Mesothelial cell of epicardium (in vitro differentiated cells): ENCODE measurements at regions not wholly inside any gene's neighbourhood (a gene's known extent, or its start where the extent isn't known, plus 50 kb on each side); places are given as distances from the start of the nearest gene placed in this dataset.

Source experiments
- DNase-seq, 2 experiments: peaks; one replicate each; pipeline ENCODE4 v3.0.0; 2021; ENCODE audit warnings: low spot score in 2 of 2; ENCODE audit not compliant: unreplicated experiment in 2 of 2
- H3K27ac Mint-ChIP-seq: 2 replicates; pipeline ENCODE4 v1.8.0; 2021; ENCODE audit warnings: mixed read lengths
- H3K27me3 Mint-ChIP-seq: 2 replicates; pipeline ENCODE4 v1.8.0; 2021; ENCODE audit warnings: low read depth, mixed read lengths
- H3K36me3 Mint-ChIP-seq: 2 replicates; pipeline ENCODE4 v1.8.0; 2021; ENCODE audit warnings: mixed read lengths
- H3K4me1 Mint-ChIP-seq: 2 replicates; pipeline ENCODE4 v1.8.0; 2021; ENCODE audit warnings: mixed read lengths
- H3K4me3 Mint-ChIP-seq: 2 replicates; pipeline ENCODE4 v1.8.0; 2021; ENCODE audit warnings: mild to moderate bottlenecking, moderate library complexity, mixed read lengths
- H3K9me3 Mint-ChIP-seq: 2 replicates; pipeline ENCODE4 v1.8.0; 2021; ENCODE audit warnings: mixed read lengths
- TF ChIP-seq, protein P1 (sequence below): fragments of 200-600 bp; sonication (generic); IDR thresholded peaks from one replicate; pipeline ENCODE4 v1.5.0; 2021; ENCODE audit warnings: antibody characterized with exemption; ENCODE audit not compliant: unreplicated experiment

- Mint-ChIP-seq H3K9me3 (peaks cover 9% of the 10 kb centered on the region), H3K4me3 (no peak overlapping the region), H3K27ac (no peak overlapping the region), H3K36me3 (no peaks in the 10 kb centered on the region), H3K27me3 (no peaks in the 10 kb centered on the region), H3K4me1 (no peaks in the 10 kb centered on the region)
- DNase-seq, result no peak
- TF ChIP-seq, protein P1, sequence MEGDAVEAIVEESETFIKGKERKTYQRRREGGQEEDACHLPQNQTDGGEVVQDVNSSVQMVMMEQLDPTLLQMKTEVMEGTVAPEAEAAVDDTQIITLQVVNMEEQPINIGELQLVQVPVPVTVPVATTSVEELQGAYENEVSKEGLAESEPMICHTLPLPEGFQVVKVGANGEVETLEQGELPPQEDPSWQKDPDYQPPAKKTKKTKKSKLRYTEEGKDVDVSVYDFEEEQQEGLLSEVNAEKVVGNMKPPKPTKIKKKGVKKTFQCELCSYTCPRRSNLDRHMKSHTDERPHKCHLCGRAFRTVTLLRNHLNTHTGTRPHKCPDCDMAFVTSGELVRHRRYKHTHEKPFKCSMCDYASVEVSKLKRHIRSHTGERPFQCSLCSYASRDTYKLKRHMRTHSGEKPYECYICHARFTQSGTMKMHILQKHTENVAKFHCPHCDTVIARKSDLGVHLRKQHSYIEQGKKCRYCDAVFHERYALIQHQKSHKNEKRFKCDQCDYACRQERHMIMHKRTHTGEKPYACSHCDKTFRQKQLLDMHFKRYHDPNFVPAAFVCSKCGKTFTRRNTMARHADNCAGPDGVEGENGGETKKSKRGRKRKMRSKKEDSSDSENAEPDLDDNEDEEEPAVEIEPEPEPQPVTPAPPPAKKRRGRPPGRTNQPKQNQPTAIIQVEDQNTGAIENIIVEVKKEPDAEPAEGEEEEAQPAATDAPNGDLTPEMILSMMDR, result no peak
Measured at GRCh38 chr2:163884416-163884815, 148.6 kb upstream of the FIGN start.

- Mint-ChIP-seq H3K36me3 (no peaks in the 10 kb centered on the region), H3K27ac (no peak overlapping the region), H3K4me1 (peaks cover 16% of the 10 kb centered on the region), H3K4me3 (no peak overlapping the region), H3K27me3 (no peaks in the 10 kb centered on the region), H3K9me3 (peaks cover 9% of the 10 kb centered on the region)
- DNase-seq, result no peak
- TF ChIP-seq, protein P1, result peak; percentile 59
Measured at GRCh38 chr2:163878718-163879117, 142.9 kb upstream of the FIGN start.

- DNase-seq, result no peak
- Mint-ChIP-seq H3K4me3 (peak overlapping the region; percentile 16), H3K36me3 (no peaks in the 10 kb centered on the region), H3K4me1 (peaks cover 16% of the 10 kb centered on the region), H3K27ac (peak overlapping the region; percentile 74), H3K27me3 (no peaks in the 10 kb centered on the region), H3K9me3 (peaks cover 7% of the 10 kb centered on the region)
- TF ChIP-seq, protein P1, result no peak
Measured at GRCh38 chr2:163877316-163877715, 141.5 kb upstream of the FIGN start.

DNA sequence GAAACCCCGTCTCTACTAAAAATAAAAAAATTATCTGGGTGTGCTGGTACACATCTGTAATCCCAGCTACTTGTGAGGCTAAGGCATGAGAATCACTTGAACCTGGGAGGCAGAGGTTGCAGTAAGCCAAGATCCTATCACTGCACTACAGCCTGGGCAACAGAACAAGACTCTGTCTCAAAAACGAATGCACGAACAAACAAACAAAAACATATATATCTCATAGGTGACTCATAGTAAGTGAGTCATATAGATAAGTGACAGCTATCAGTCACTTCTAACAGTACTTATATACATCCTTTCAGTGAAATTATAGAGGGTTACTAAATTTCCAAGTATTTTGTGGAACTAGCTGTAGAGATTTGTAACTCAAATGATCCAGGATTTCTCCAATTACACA lies 127.3 kb upstream of the FIGN start:
- no peaks in the 10 kb centered on the region for H3K27me3 Mint-ChIP-seq
- TF ChIP-seq, protein P1, result no peak
- no peak overlapping the region for H3K27ac Mint-ChIP-seq
- no peaks in the 10 kb centered on the region for H3K4me1 Mint-ChIP-seq
- no peak overlapping the region for H3K4me3 Mint-ChIP-seq
- H3K36me3 Mint-ChIP-seq, result peaks cover 2% of the 10 kb centered on the region
- no peak for DNase-seq
- H3K9me3 Mint-ChIP-seq, result peaks cover 16% of the 10 kb centered on the region

DNA sequence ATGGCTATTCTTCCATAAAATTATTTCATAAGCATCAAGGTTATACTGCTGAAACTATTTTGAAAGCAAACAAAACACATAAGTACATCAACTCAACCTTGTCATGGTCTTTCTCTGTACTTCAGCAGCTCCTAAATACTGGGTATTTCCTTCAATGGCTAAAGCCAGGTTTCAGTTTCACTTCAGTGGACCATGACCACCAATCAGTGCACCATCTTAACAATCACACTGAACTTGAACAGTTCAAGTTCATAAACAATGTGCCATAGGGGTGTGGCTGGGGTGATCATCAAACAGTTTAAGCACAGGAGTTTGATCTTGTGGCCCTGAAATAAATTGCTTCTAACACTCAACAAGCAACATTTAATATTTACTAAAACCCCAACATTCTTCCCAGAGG lies 124.1 kb upstream of the FIGN start:
- Mint-ChIP-seq H3K9me3 (no peaks in the 10 kb centered on the region), H3K27ac (no peak overlapping the region), H3K36me3 (no peaks in the 10 kb centered on the region), H3K4me3 (no peak overlapping the region), H3K4me1 (no peaks in the 10 kb centered on the region), H3K27me3 (no peaks in the 10 kb centered on the region)
- DNase-seq, result no peak
- TF ChIP-seq, protein P1, result no peak

DNA sequence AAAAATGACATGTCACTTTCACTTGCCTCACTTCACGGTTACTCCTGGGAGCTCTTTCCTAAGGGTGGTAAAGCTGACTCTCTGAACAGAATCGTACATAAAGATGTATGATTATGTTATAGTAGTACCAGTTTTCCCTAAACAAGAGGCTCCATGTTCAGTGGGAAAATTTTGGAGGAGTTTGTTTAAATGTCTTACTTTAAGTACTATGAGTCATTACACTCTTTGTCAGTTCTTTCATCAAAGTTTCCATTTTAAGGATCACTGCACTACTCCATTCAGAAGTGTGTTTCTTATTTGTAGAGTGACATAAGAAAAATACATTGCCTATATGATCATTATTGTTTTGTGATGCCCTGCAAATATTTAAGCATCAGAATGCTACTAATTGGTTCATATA lies 121.1 kb upstream of the FIGN start:
- no peak overlapping the region for H3K4me3 Mint-ChIP-seq
- no peaks in the 10 kb centered on the region for H3K27me3 Mint-ChIP-seq
- H3K27ac Mint-ChIP-seq, result no peak overlapping the region
- no peaks in the 10 kb centered on the region for H3K9me3 Mint-ChIP-seq
- no peak for DNase-seq
- TF ChIP-seq, protein P1, result no peak
- no peaks in the 10 kb centered on the region for H3K36me3 Mint-ChIP-seq
- peaks cover 2% of the 10 kb centered on the region for H3K4me1 Mint-ChIP-seq
